Thyroid gland (tissue), 4 donors: ENCODE measurements at regions not wholly inside any gene's neighbourhood (a gene's known extent, or its start where the extent isn't known, plus 50 kb on each side); places are given as distances from the start of the nearest gene placed in this dataset.

Experiments used
- DNase-seq, 2 donors: peaks; one replicate each; pipeline ENCODE4 v3.0.0-alpha.2; 2019
- H3K27ac ChIP-seq, 3 donors: fragments of 200-600 bp; sonication (generic); 1 replicate in 2 of 3; 2 replicates in 1 of 3; pipeline ENCODE4 v1.5.1; 2016 to 2019; ENCODE audit warnings: mild to moderate bottlenecking in 1 of 3, moderate library complexity in 1 of 3
- H3K27me3 ChIP-seq: fragments of 200-600 bp; sonication (generic); one replicate; pipeline ENCODE4 v1.5.1; 2019
- H3K36me3 ChIP-seq, 2 donors: fragments of 200-600 bp; sonication (generic); one replicate each; pipeline ENCODE4 v1.5.1; 2016 to 2019
- H3K4me1 ChIP-seq, 2 donors: fragments of 200-600 bp; sonication (generic); one replicate each; pipeline ENCODE4 v1.5.1; 2017 to 2019
- H3K4me3 ChIP-seq, 3 donors: fragments of 200-600 bp; sonication (generic); replicated peaks in 1 of 3; 1 replicate in 2 of 3; 2 replicates in 1 of 3; pipeline ENCODE4 v1.5.1; 2016; ENCODE audit warnings: mild to moderate bottlenecking in 1 of 3
- H3K9me3 ChIP-seq: fragments of 200-600 bp; sonication (generic); one replicate; pipeline ENCODE4 v1.5.1; 2017
- CTCF ChIP-seq, 6 experiments: fragments of 200-600 bp in 3 of 6; fragments of 450-650 bp in 3 of 6; sonication (generic) in 3 of 6; IDR thresholded peaks; one replicate each; pipeline ENCODE4 v1.5.1; 2016 to 2019; ENCODE audit warnings: antibody characterized with exemption in 6 of 6, mild to moderate bottlenecking in 2 of 6, inconsistent platforms in 1 of 6, moderate library complexity in 1 of 6
- POLR2A ChIP-seq, 2 donors: fragments of 450-650 bp; IDR thresholded peaks; one replicate each; pipeline ENCODE4 v1.6.1; 2017; ENCODE audit warnings: antibody characterized with exemption in 2 of 2, mild to moderate bottlenecking in 2 of 2, moderate library complexity in 1 of 2
- WGBS, 2 donors: methylation state at CpG; one replicate each; pipeline ENCODE4 v1.1.5; 2017; 5-methylcytosine and 5-hydroxymethylcytosine counted together
- intact Hi-C: fragments of 100-400 bp; cut with DNase I; formaldehyde crosslinking; loops from one replicate; pipeline ENCODE4 v1.15.1; 2023

- no peaks in the 10 kb centered on the region for H3K36me3 ChIP-seq
- DNase-seq, result no peak
- H3K27me3 ChIP-seq, result no peaks in the 10 kb centered on the region
- no peak overlapping the region for H3K4me3 ChIP-seq
- H3K4me1 ChIP-seq, result peaks cover 0 to 6% of the 10 kb centered on the region in 2 donors
- intact Hi-C loops, result no loop called here
- 75 to 77% methylated on average over 2 of the region's 2 CpGs for WGBS, 2 donors
- TF ChIP-seq CTCF (IDR thresholded peaks at IDR 0.05), result no peak
- TF ChIP-seq POLR2A (IDR thresholded peaks at IDR 0.05), result no peak
- H3K9me3 ChIP-seq, result no peaks in the 10 kb centered on the region
- H3K27ac ChIP-seq, result no peak overlapping the region
Measured at GRCh38 chr6:18985996-18986395, 598.8 kb downstream of the RNF144B start.

- 89 to 91% methylated on average over 3 of the region's 3 CpGs for WGBS, 2 donors
- Histone ChIP-seq H3K36me3 (no peaks in the 10 kb centered on the region), H3K9me3 (no peaks in the 10 kb centered on the region), H3K4me1 (no peaks in the 10 kb centered on the region), H3K4me3 (no peak overlapping the region), H3K27me3 (no peaks in the 10 kb centered on the region), H3K27ac (no peak overlapping the region)
- no peak for DNase-seq
- intact Hi-C loops, result no loop called here
- TF ChIP-seq POLR2A (IDR thresholded peaks at IDR 0.05), result no peak
Measured at GRCh38 chr6:18988636-18989035, 601.5 kb downstream of the RNF144B start.

GRCh38 chr6:18990059-18990978 is 603.2 kb downstream of the RNF144B start:
- no peaks in the 10 kb centered on the region for H3K4me1 ChIP-seq
- no peak overlapping the region for H3K4me3 ChIP-seq
- intact Hi-C loops, result no loop called here
- no peaks in the 10 kb centered on the region for H3K36me3 ChIP-seq
- peak overlapping the region in 1 of 3 donors; percentile 13 for H3K27ac ChIP-seq
- WGBS, 2 donors, result 33 to 38% methylated on average over 22 to 24 of the region's 24 CpGs
- no peaks in the 10 kb centered on the region for H3K27me3 ChIP-seq
- DNase-seq, result peak; percentile 84 to 89
- no peaks in the 10 kb centered on the region for H3K9me3 ChIP-seq
- TF ChIP-seq POLR2A (IDR thresholded peaks at IDR 0.05) (no peak), CTCF (IDR thresholded peaks at IDR 0.05) (peak in 4 of 6 experiments; percentile 50 to 71 (median 64))

- Histone ChIP-seq H3K36me3 (no peaks in the 10 kb centered on the region), H3K27ac (no peak overlapping the region), H3K4me3 (no peak overlapping the region), H3K4me1 (no peaks in the 10 kb centered on the region), H3K9me3 (no peaks in the 10 kb centered on the region), H3K27me3 (no peaks in the 10 kb centered on the region)
- intact Hi-C loops, result no loop called here
- TF ChIP-seq CTCF (IDR thresholded peaks at IDR 0.05), result peak; percentile 6 to 72 (median 64)
- no peak for TF ChIP-seq POLR2A (IDR thresholded peaks at IDR 0.05)
- peak; percentile 21 to 32 for DNase-seq
- WGBS, 2 donors, result 28 to 37% methylated on average over 2 of the region's 2 CpGs
Measured at GRCh38 chr6:18997375-18997826, 610.3 kb downstream of the RNF144B start.

GRCh38 chr6:19002976-19003560 is 615.9 kb downstream of the RNF144B start:
- Histone ChIP-seq H3K36me3 (no peaks in the 10 kb centered on the region), H3K4me3 (no peak overlapping the region), H3K27ac (no peak overlapping the region), H3K9me3 (no peaks in the 10 kb centered on the region), H3K27me3 (no peaks in the 10 kb centered on the region), H3K4me1 (no peaks in the 10 kb centered on the region)
- intact Hi-C loops, result no loop called here
- WGBS, 2 donors, result 67 to 71% methylated on average over 1 of the region's 1 CpG
- no peak for DNase-seq
- no peak for TF ChIP-seq CTCF (IDR thresholded peaks at IDR 0.05)
- no peak for TF ChIP-seq POLR2A (IDR thresholded peaks at IDR 0.05)
